DMS 273 treated with DMSO at 0.1 percent for 48 hours (cell line): ENCODE measurements at regions not wholly inside any gene's neighbourhood (a gene's known extent, or its start where the extent isn't known, plus 50 kb on each side); places are given as distances from the start of the nearest gene placed in this dataset.

Experiments
- DNase-seq: peaks from one replicate; lab custom pipeline; 2025; lab: John Stamatoyannopoulos, UW

GRCh38 chr15:38176155-38176554 is 76.5 kb upstream of the SPRED1 start:
- no peak for DNase-seq

DNA sequence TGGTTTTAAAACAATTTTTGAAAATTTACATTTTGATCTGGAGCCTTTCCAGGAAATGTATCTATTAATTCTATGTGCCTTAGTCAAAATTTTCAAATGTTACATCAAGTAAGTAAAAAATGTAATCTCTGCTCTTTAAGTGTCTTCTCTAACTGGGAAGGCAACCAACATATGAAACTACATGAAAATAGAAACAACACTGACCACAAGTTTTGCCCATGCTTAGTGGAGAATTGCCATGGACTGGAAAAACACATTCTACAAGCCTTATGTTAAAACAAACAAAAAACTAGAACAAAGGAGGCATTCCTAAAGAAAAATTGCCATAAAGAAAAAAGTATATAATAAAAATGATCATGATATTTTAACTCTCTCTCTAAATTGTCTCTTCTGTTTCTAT is 75.9 kb upstream of the SPRED1 start:
- DNase-seq, result no peak

DNA sequence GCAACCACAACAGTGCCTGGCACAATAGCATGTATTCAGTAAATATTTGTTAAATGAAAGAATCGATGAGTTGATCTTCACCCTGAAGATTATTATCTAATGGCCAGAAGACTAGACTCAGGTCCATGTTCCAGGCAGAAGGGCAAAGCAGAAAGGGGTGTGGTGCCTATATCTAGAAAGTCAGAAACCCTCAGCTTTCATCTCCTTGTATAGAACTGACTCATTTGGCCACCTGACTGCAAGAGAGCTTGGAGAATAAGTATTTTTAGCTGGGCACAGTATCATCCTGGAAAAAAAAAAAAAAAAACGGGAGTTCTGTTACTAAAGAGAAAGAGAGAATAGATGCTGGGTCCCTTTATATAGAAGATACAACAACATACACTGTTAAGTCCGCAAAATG is 69.7 kb upstream of the SPRED1 start:
- DNase-seq, result no peak

- no peak for DNase-seq
Measured at GRCh38 chr15:38186507-38186906, 66.1 kb upstream of the SPRED1 start.

- DNase-seq, result no peak
Measured at GRCh38 chr15:38187630-38188313, 64.9 kb upstream of the SPRED1 start.

GRCh38 chr15:38189671-38190295 is 62.9 kb upstream of the SPRED1 start:
- no peak for DNase-seq

DNA sequence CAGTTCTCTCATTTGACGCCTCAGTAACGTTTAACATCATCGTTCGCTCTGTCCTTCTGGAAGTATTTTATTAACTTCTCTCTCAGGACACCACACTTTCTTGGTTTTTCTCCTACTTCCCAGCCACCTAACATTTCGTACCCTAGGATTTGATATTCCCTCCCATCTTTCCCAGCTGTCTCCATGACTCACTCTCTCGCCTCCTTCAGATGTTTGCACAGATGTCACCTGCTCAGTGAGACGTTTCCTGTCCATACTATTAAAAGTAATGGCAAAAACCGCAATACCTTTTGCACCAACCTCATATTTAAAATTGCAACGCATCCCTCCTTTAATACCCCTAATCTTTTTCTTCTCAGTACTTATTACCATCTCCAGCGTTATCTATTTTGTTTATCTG is 62.1 kb upstream of the SPRED1 start:
- no peak for DNase-seq

- no peak for DNase-seq
Measured at GRCh38 chr15:38192496-38192895, 60.1 kb upstream of the SPRED1 start.

DNA sequence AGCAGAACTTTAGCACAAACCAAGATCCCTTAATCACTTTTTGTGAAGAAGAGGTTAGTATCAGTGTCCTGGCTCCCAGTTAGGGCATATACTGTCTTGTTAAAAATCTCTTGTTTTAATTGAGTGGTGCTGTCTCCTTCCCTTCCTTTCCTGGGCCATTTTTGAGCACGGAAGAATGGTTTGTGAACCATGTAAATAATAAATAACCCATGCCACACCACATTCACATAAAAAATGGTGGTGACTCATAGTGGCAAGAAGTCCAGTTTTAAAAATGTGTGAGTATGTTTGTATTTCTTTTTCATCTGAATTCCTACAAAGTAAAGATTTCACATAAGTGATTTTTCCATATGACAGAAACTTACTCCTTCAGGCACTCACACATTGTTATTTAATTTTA is 59.1 kb upstream of the SPRED1 start:
- DNase-seq, result no peak

GRCh38 chr15:38195191-38195901 is 57.3 kb upstream of the SPRED1 start:
- DNase-seq, result no peak

- no peak for DNase-seq
Measured at GRCh38 chr15:38196076-38196475, 56.6 kb upstream of the SPRED1 start.

DNA sequence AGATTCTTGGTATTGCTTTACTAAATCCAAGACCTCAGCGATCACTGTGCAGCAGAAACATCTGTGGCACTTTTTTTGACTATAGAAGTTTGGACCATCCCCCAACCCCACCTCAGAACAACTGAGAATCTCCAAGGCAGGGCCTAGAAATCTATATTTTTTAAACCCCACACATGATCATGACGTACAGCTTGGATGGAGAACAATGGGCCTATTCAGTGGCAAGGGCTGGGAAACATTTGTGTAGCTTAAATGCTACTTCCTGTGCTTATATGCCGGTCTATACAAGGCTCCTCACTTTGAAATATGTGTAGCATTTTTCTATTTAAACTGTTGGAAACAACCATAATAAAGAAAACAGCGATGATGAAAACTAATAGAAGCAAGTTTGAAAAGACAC is 55.1 kb upstream of the SPRED1 start:
- no peak for DNase-seq

DNA sequence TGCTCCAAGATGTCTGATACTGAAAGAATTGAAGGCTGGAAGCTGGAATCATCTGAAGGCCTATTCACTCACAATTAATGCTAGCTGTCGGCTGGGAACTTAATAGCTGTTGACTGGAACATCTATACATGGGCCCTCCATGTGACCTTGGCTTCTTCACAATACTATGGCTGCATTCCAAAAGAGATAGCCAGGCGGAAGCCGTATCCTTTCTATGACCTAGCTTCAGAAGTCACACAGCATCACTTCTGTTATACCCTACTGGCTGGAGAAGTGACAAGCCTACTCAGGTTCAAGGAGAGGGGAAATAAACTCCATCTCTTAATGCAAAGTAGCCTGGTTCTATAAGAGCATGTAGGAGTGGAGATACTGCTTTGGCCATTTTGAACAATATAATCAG is 50.9 kb upstream of the SPRED1 start:
- no peak for DNase-seq

GRCh38 chr15:38202361-38202760 is 50.3 kb upstream of the SPRED1 start:
- no peak for DNase-seq
